ENCODE measurements at regions not wholly inside any gene's neighbourhood (a gene's known extent, or its start where the extent isn't known, plus 50 kb on each side); places are given as distances from the start of the nearest gene placed in this dataset.
"Not testable (repeated sequence)": the region's sequence is repeated elsewhere in the genome, so short reads cannot be mapped to it uniquely, and the experiment has no call there.

GRCh38 chr4:91838181-91838861, 465.4 kb upstream of the GRID2 start:
- no peak for DNase-seq (ENCODE audit: low spot score in 2 of 2)
- TF ChIP-seq CTCF (IDR thresholded peaks at IDR 0.05) (no peak), POLR2A (IDR thresholded peaks at IDR 0.05) (no peak)
- 54 to 66% methylated on average over 2 of the region's 2 CpGs for WGBS, 2 donors
- H3K4me3 ChIP-seq (ENCODE audit: low read depth, poor library complexity, severe bottlenecking), result no peak overlapping the region
- intact Hi-C loops (cut with DNase I; ENCODE audit: low total_unique reads), result no loop called here

GRCh38 chr4:91840359-91840758, 463.4 kb upstream of the GRID2 start:
- intact Hi-C loops (cut with DNase I; ENCODE audit: low total_unique reads), result no loop called here
- 51 to 56% methylated on average over 2 of the region's 2 CpGs for WGBS, 2 donors
- no peak for DNase-seq (ENCODE audit: low spot score in 2 of 2)
- no peak overlapping the region for H3K4me3 ChIP-seq (ENCODE audit: low read depth, poor library complexity, severe bottlenecking)
- TF ChIP-seq POLR2A (IDR thresholded peaks at IDR 0.05), result no peak
- TF ChIP-seq CTCF (IDR thresholded peaks at IDR 0.05), result no peak

GRCh38 chr4:91846233-91846632, 457.5 kb upstream of the GRID2 start:
- no peak for TF ChIP-seq POLR2A (IDR thresholded peaks at IDR 0.05)
- TF ChIP-seq CTCF (IDR thresholded peaks at IDR 0.05), result no peak
- DNase-seq (ENCODE audit: low spot score in 2 of 2), result no peak
- intact Hi-C loops (cut with DNase I; ENCODE audit: low total_unique reads), result no loop called here
- H3K4me3 ChIP-seq (ENCODE audit: low read depth, poor library complexity, severe bottlenecking), result no peak overlapping the region
- 54 to 58% methylated on average over 1 of the region's 1 CpG for WGBS, 2 donors

GRCh38 chr4:91851456-91851855, 452.3 kb upstream of the GRID2 start:
- intact Hi-C loops (cut with DNase I; ENCODE audit: low total_unique reads), result no loop called here
- DNase-seq (ENCODE audit: low spot score in 2 of 2), result peak in 1 of 2 donors; percentile 43
- WGBS, 2 donors, result 89 to 91% methylated on average over 4 of the region's 4 CpGs
- no peak overlapping the region for H3K4me3 ChIP-seq (ENCODE audit: low read depth, poor library complexity, severe bottlenecking)
- TF ChIP-seq CTCF (IDR thresholded peaks at IDR 0.05) (no peak), POLR2A (IDR thresholded peaks at IDR 0.05) (no peak)

GRCh38 chr4:91887926-91888325, 415.8 kb upstream of the GRID2 start:
- H3K4me3 ChIP-seq (ENCODE audit: low read depth, poor library complexity, severe bottlenecking), result no peak overlapping the region
- DNase-seq (ENCODE audit: low spot score in 2 of 2), result no peak
- TF ChIP-seq POLR2A (IDR thresholded peaks at IDR 0.05) (no peak), CTCF (IDR thresholded peaks at IDR 0.05) (no peak)
- 61 to 65% methylated on average over 1 of the region's 1 CpG for whole genome bisulfite sequencing, 2 donors
- intact Hi-C loops (cut with DNase I; ENCODE audit: low total_unique reads), result no loop called here

GRCh38 chr4:91891217-91891616, 412.5 kb upstream of the GRID2 start:
- H3K4me3 ChIP-seq (ENCODE audit: low read depth, poor library complexity, severe bottlenecking); DNase-seq (ENCODE audit: low spot score in 2 of 2); intact Hi-C loops (cut with DNase I; ENCODE audit: low total_unique reads): not testable (repeated sequence)
- WGBS, 2 donors, result 90 to 94% methylated on average over 5 of the region's 5 CpGs
